Activated CD8-positive, alpha-beta memory T cell treated with anti-CD3 and anti-CD28 coated beads for 36 hours (primary cell): ENCODE measurements at regions not wholly inside any gene's neighbourhood (a gene's known extent, or its start where the extent isn't known, plus 50 kb on each side); places are given as distances from the start of the nearest gene placed in this dataset.

Experiments
- CTCF ChIA-PET: fragments of 350-600 bp; sonication (Branson Sonifier 250); formaldehyde crosslinking; loops from one replicate; lab custom pipeline; 2021; ENCODE audit warnings: antibody characterized with exemption; lab: Charles Lee
- POLR2A ChIA-PET: fragments of 350-600 bp; sonication (Branson Sonifier 250); formaldehyde crosslinking; loops from one replicate; lab custom pipeline; 2021; ENCODE audit warnings: antibody characterized with exemption; lab: Charles Lee

GRCh38 chr2:66995636-66996035 lies 401.5 kb upstream of the ETAA1 start:
- CTCF ChIA-PET = no interaction called here
- POLR2A ChIA-PET = no interaction called here

- ChIA-PET CTCF (no interaction called here), POLR2A (no interaction called here)
Observed at GRCh38 chr2:67002618-67003371, 394.3 kb upstream of the ETAA1 start.

- ChIA-PET CTCF (no interaction called here), POLR2A (no interaction called here)
Observed at GRCh38 chr2:67006373-67006960, 390.7 kb upstream of the ETAA1 start.

- ChIA-PET POLR2A (no interaction called here), CTCF (no interaction called here)
Observed at GRCh38 chr2:67008155-67008554, 389.0 kb upstream of the ETAA1 start.

- ChIA-PET POLR2A (no interaction called here), CTCF (no interaction called here)
Observed at GRCh38 chr2:67012165-67012564, 385.0 kb upstream of the ETAA1 start.

- ChIA-PET POLR2A (no interaction called here), CTCF (no interaction called here)
Observed at GRCh38 chr2:67013821-67014220, 383.3 kb upstream of the ETAA1 start.

- ChIA-PET POLR2A (no interaction called here), CTCF (no interaction called here)
Observed at GRCh38 chr2:67015681-67016080, 381.5 kb upstream of the ETAA1 start.

GRCh38 chr2:67018301-67018700 lies 378.8 kb upstream of the ETAA1 start:
- ChIA-PET CTCF (no interaction called here), POLR2A (no interaction called here)

GRCh38 chr2:67032076-67032475 lies 365.1 kb upstream of the ETAA1 start:
- ChIA-PET POLR2A (no interaction called here), CTCF (no interaction called here)

GRCh38 chr2:67036444-67036843 lies 360.7 kb upstream of the ETAA1 start:
- POLR2A ChIA-PET = no interaction called here
- CTCF ChIA-PET = no interaction called here

- POLR2A ChIA-PET = no interaction called here
Observed at GRCh38 chr2:67037655-67038054, 359.5 kb upstream of the ETAA1 start.

GRCh38 chr2:67038195-67038594 lies 358.9 kb upstream of the ETAA1 start:
- ChIA-PET CTCF (no interaction called here), POLR2A (no interaction called here)

More at GRCh38 chr2:67037655-67038054, 359.5 kb upstream of the ETAA1 start:
- CTCF ChIA-PET = no interaction called here

GRCh38 chr2:67039058-67039457 lies 358.1 kb upstream of the ETAA1 start:
- CTCF ChIA-PET = no interaction called here
- POLR2A ChIA-PET = no interaction called here

GRCh38 chr2:67039517-67040103 lies 357.5 kb upstream of the ETAA1 start:
- ChIA-PET POLR2A (no interaction called here), CTCF (no interaction called here)

GRCh38 chr2:67041051-67041450 lies 356.1 kb upstream of the ETAA1 start:
- ChIA-PET POLR2A (no interaction called here), CTCF (no interaction called here)

GRCh38 chr2:67043781-67044478 lies 353.2 kb upstream of the ETAA1 start:
- ChIA-PET CTCF (no interaction called here), POLR2A (no interaction called here)

- ChIA-PET POLR2A (no interaction called here), CTCF (no interaction called here)
Observed at GRCh38 chr2:67046591-67046990, 350.5 kb upstream of the ETAA1 start.

GRCh38 chr2:67048314-67048713 lies 348.8 kb upstream of the ETAA1 start:
- ChIA-PET POLR2A (no interaction called here), CTCF (no interaction called here)

GRCh38 chr2:67050622-67051021 lies 346.5 kb upstream of the ETAA1 start:
- CTCF ChIA-PET = no interaction called here
- POLR2A ChIA-PET = no interaction called here

GRCh38 chr2:67054728-67055127 lies 342.4 kb upstream of the ETAA1 start:
- POLR2A ChIA-PET = no interaction called here

More at GRCh38 chr2:67054728-67055127, 342.4 kb upstream of the ETAA1 start:
- CTCF ChIA-PET = no interaction called here
